GM18861 (cell line): ENCODE measurements at regions not wholly inside any gene's neighbourhood (a gene's known extent, or its start where the extent isn't known, plus 50 kb on each side); places are given as distances from the start of the nearest gene placed in this dataset.
"Not testable (repeated sequence)": the region's sequence is repeated elsewhere in the genome, so short reads cannot be mapped to it uniquely, and the experiment has no call there.

Experiments
- ATAC-seq: cut with Tn5 transposase; IDR thresholded peaks from one replicate; pipeline ENCODE4 v1.9.1; 2021; ENCODE audit not compliant: unreplicated experiment

- ATAC-seq: no peak
Observed at GRCh38 chr20:22529150-22530019, 55.0 kb downstream of the FOXA2 start.

GRCh38 chr20:22526512-22527012, 57.8 kb downstream of the FOXA2 start:
- no peak for ATAC-seq

DNA sequence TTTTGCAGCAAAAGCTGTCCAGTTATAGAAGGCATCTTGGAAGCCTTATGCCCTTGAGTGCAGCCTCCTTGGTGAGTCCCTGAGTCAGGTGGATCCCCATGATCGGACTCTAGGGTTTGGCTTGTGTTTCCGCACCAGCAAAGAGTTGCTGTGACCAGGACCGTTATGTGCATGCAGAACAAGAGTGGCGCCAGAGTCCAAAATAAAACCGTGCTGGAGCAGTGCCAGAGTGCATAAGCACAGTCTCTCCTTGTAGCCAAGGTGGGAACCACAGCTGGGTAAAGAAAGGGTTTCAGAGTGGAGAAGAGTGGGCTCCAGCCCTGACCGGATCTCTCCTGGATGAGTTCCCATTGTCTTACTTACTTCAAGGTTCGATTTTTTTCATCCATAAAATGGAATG, 58.6 kb downstream of the FOXA2 start:
- no peak for ATAC-seq

DNA sequence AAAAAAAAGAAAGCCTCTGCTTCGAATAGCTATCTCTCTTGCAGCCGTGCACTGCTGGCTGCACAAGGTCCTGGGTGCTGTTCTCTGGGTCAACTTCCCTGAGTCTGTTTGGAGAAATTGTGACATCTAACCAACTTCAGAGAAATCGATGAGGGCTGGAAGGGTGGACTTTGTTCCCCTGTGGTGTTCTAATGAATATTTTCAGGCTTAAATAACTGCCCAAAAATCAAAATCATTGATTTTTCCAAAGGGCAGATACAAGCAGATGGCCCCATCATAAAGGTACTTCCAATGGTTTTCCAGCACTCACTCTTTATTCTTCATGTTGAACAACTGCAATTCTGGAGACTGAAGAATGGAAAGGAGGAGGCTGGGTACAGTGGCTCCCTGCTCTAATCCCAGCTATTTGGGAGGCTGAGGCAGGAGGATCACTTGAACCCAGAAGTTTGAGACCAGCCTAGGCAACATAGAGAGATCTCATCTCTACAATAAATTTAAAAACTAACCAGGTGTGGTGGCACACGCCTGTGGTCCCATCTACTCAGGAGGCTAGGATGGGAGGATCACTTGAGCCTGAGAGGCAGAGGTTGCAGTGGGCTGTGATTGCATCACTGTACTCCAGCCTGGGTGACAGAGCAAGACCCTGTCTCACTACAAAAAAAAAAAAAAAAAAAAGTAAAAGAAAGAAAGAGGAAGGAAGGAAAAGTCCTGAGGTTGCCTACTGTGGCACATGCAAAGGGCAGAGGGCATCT, 59.1 kb downstream of the FOXA2 start:
- ATAC-seq: no peak

DNA sequence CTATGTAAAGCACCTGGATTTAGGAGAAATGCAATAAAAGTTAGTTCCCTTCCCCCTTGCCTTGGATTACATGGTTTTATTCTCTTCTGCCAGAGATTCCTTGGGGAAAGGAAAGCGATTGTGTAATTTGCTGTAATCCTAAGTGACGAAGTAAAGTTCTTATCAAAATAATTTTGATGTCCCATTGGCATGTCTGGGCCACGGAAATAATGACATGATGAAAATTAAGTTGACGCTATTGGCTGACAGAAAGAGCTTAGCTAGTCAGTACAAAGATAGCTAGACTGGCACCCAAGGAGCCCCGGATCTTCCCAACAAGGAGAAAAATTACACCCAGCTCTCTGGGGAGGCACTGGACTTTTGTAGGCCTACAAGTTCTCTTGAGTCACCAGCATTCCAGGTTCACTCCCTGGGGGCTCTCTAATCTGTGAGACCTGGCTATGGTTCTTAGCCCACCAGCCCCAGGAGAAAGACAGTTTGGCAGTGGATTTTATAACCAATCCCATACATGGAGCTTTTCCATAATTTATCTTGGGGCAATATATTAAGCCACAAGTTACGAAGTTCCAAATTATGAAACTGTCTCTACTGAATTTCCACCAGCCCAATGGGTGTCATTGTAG, 59.9 kb downstream of the FOXA2 start:
- ATAC-seq: no peak

DNA sequence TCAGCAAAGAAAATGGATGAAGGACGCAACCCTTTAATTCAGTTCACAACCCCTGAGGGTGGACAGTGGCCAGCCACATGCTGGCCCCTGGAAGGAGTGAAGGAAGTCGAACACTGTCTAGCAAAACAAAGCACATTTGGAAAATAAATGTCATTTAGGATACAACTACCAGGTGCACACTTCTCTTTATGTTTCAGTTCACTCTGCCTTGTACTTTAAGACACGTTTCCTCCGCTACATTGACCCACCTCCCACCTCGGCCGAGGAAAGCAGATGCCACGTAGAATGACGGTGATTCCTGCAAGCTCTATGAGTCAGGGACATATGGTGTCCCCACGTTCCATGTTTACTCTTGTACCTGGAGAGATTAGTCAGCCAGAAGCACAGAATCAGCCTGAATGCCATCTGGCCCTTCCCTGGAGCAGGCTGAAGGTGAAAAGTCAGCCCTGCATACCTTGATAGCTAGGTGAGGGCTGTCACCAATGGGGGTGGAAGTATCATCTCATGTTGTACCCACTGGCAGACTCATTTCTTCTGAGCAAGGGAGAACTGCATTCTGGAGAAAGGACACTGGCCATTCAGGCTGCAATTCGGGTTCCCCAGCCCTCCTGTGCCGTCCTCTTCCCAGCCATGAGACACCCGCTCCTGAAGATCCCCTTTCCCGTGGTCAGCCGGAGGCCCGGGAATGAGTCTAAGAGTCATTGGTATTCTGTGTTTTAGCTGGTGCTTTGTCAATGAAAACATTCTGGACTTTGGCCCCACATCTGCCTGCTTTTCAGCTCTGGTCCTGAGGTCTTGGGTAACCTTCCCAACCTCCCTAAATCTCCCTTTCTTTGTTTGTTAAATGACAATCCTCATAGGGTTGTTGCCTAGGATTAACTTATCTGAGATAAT, 60.6 kb downstream of the FOXA2 start:
- no peak for ATAC-seq

- no peak for ATAC-seq
Observed at GRCh38 chr20:22523128-22523498, 61.3 kb downstream of the FOXA2 start.

DNA sequence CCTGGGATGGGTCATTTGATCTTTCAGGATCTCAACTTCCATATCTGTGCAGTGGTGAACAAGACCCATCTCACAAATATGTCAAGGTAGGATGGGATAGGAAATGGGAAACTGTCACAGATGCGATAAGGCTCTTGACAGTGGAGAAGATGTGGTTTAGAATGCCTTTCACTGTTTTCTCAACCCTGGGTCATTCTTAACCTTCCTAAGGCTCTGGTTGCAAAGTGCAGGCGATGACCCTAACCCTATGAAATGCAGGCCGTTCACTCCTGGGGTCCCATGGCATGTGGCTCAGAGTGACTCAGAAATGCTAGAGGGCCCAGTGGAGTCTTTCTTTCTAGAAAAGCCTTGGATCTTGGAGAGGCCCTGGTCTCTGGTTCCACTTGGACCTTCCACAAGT, 61.7 kb downstream of the FOXA2 start:
- no peak for ATAC-seq

- not testable (repeated sequence) for ATAC-seq
Observed at GRCh38 chr20:22521940-22522339, 62.4 kb downstream of the FOXA2 start.

DNA sequence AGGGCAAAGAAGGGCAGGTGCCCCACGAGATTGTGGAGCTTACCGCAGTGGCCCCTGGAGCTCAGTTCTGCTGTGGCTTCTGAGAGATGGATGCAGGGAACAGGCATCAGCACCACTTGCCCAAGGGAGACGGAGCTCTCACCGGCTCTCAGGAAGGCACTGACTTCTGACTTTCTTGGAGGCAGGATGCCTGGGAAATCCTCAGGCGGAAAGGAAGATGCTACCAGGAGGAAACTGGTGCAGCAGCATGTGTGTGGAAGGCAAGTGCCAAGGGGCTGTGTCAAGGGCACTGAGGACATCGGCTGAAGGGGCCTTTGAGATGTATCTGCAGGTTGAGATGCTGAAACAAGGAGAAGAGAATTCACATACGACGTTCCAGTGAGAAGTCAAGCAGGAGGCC, 64.0 kb downstream of the FOXA2 start:
- no peak for ATAC-seq

DNA sequence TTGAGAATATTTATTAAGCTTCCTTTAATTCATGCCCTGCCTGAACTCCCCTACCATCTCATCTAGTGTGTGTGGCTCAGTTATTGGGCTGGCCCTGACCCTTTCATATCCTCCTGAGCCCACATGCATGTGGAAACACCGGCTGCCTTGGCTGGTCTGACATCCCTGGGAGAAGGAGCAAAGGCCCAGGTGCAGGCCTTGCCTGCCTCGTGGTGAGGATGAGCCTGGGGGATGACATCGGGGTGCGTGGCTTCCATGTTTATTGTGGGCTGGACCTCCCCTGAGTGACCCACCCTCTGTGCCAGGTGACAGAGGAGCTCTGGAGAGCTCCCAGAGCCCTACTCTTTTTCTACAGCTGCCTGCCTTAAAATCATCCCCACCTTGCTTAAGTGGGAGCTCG, 69.1 kb downstream of the FOXA2 start:
- no peak for ATAC-seq

DNA sequence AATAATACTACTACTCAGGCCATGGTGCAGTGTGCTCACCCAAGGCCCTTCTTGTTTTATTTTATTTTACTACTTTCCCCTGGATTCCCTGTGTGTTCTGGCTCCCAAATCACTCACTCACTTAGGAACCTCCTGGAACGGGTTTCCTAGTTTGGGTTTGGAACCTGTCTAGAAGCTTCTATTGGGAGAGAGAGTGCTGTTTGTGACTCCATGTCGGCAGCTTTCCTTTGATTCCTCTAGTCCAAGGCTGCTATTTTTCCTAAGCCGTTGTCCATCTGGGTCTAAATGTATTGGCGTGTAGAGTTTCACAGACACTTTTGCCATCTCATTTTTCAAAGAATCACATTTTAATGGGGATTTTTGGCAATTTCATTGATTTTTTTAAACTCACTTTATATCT, 70.8 kb downstream of the FOXA2 start:
- no peak for ATAC-seq

DNA sequence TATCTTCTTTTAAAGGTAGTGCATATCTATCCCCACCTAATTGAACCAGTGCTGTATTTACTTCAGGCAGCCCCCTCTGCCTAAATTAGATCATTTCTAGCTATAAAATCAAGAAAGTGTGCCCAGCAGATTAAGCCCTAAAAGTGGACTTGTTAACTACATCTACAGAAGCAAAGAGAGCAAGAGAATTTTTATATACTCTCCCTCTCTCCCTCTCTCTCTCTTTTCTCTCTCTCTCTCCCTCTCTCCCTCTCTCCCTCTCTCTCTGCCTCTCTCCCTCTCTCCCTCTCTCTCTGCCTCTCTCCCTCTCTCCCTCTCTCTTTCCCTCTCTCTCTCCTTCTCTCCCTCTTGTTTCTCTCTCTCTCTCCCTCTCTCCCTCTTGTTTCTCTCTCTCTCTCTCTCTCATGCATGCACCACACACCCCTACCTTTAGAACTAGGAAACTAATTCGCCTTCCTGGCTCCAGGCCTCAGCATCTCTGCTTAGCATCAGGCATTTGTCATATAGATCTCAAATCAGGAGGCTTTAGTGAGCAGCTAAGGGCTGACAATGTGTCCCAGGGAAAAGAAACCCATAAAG, 71.4 kb downstream of the FOXA2 start:
- ATAC-seq: no peak

DNA sequence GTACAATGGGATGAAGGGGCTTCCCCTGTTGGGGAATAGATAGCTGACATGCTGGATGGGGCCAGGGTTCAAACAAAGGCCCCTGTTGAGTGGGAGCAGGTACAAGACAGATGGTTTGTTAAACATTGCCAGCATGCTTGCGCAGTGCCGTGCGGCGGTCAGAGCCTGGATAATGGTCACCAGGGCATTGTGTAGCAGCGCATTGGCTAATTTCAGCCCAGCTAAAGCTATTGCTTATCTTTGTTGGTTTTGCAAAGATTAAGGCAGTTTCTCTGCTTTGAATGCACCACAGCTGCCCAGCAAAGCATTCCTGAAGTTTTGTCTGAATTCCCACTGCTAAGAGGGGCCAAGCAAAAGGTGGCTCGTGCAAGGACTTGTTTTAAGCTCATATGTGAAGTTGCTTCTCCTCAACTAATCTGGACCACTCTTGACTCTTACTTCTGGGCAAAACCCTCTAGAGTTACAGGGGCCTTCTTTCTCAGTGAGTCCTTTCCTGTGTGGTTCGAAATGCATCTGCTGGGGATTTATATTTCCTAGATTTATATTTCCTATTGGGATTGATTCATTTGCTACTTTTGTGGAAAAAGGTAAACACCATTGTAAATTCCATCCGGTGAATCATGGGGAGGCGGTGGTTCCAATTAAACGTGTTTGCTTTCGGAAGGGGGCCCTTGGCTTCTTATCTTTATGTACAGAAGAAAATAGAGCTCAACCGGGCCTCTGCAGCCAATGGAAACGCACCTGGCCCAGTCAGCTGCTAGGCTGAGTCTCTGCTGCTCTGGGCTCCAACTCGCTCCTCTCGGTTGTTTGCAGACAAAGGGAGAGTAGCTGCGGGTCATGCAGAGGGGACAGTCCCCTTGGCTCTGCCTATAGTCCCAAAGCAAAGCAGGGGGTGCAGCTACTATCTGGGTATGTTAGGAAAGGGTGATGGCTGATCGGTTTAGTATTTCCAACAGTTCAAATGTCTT, 72.1 kb downstream of the FOXA2 start:
- ATAC-seq: no peak

GRCh38 chr20:22509843-22510147, 74.6 kb downstream of the FOXA2 start:
- no peak for ATAC-seq

DNA sequence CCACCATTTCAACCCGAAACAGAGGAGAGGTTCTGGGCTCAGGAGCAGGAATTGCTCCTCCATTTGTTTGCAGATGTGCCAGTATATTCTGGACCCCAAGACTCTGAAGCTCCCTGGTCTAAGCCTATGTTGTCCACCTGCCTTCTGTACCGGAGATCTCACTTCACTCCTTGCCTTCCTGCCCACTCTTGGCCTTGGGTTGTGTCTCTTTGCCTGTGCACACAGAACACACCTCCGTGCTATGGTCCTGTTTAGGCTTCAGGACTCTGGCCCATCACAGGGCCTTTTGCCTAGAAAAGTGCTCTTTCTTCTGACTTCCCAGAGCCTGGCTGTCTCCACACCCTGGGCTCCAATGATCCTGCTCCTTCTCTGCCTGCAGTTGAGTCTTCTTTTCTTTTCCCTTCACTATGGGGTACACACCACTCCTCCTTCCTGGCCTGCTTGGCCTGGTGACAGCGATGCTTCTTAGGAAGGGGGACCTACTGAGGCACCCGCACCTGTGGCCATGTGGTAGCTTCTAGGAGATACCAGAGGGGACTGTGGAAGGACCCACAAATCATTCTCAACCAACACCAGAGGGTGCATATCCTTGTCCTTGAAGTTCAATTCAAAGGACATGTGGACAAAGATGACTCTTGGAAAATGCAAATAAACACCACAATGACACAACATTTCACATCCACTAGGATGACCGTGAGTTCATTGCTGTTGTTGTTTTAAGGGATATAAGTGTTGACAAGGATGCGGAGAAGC, 75.1 kb downstream of the FOXA2 start:
- ATAC-seq: no peak

DNA sequence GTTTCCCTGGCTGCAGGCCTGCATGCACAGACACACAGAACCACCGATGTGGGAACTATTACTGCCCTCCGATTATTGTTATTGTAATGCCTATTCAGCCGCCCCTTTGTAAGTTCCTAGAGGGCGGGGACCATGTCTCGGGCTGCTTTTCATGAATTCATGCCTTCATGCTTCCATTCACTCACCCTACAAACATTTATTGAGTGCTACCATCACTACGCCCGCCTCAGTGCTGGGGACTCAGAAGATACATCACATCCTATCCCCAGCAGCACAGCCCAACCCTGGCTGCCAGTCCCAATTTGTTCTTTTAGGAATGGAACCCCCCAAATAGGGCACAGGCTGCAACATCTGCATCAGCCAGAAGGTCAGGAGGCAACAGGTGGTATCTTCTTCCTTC, 75.9 kb downstream of the FOXA2 start:
- ATAC-seq: no peak

GRCh38 chr20:22507240-22507961, 77.0 kb downstream of the FOXA2 start:
- ATAC-seq: no peak
